Uterus (tissue), 3 donors: ENCODE measurements at regions not wholly inside any gene's neighbourhood (a gene's known extent, or its start where the extent isn't known, plus 50 kb on each side); places are given as distances from the start of the nearest gene placed in this dataset.
A peak's percentile ranks its signal among the peaks of the same experiment; 100 is the strongest.

Experiments
- DNase-seq, 2 donors: peaks; one replicate each; pipeline ENCODE4 v3.0.0-alpha.2; 2019 to 2020
- H3K27ac ChIP-seq, 2 donors: fragments of 200-600 bp; sonication (generic); 1 replicate in 1 of 2; 2 replicates in 1 of 2; pipeline ENCODE4 v1.5.1; 2016 to 2018
- H3K27me3 ChIP-seq, 2 donors: fragments of 200-600 bp; sonication (generic); one replicate each; pipeline ENCODE4 v1.5.1; 2018 to 2019; ENCODE audit warnings: control low read depth in 1 of 2
- H3K36me3 ChIP-seq, 2 donors: fragments of 200-600 bp; sonication (generic); one replicate each; pipeline ENCODE4 v1.5.1; 2019; ENCODE audit warnings: control low read depth in 1 of 2
- H3K4me1 ChIP-seq, 2 donors: fragments of 200-600 bp; sonication (generic); one replicate each; pipeline ENCODE4 v1.5.1; 2018 to 2019; ENCODE audit warnings: control low read depth in 1 of 2
- H3K4me3 ChIP-seq, 2 donors: fragments of 200-600 bp; sonication (generic); 1 replicate in 1 of 2; 2 replicates in 1 of 2; pipeline ENCODE4 v1.5.1; 2018 to 2019; ENCODE audit warnings: mild to moderate bottlenecking in 1 of 2
- H3K9me3 ChIP-seq, 2 donors: fragments of 200-600 bp; sonication (generic); one replicate each; pipeline ENCODE4 v1.5.1; 2019; ENCODE audit warnings: control low read depth in 1 of 2
- POLR2A ChIP-seq, 2 donors: fragments of 450-650 bp; IDR thresholded peaks; one replicate each; pipeline ENCODE4 v1.6.1; 2016; ENCODE audit warnings: antibody characterized with exemption in 2 of 2, mild to moderate bottlenecking in 1 of 2, moderate library complexity in 1 of 2
- intact Hi-C: fragments of 100-400 bp; cut with DNase I; formaldehyde crosslinking; loops from one replicate; pipeline ENCODE4 v1.15.1; 2023; ENCODE audit warnings: low total_unique reads
- TF ChIP-seq, protein P1 (sequence below), 4 experiments: fragments of 200-600 bp in 2 of 4; fragments of 450-650 bp in 2 of 4; sonication (generic) in 2 of 4; IDR thresholded peaks; one replicate each; pipeline ENCODE4 v1.5.1; 2016 to 2019; ENCODE audit warnings: antibody characterized with exemption in 4 of 4, mild to moderate bottlenecking in 2 of 4, moderate library complexity in 1 of 4
- donor health status: DM: yes; HTN: yes; CAD: no.

DNA sequence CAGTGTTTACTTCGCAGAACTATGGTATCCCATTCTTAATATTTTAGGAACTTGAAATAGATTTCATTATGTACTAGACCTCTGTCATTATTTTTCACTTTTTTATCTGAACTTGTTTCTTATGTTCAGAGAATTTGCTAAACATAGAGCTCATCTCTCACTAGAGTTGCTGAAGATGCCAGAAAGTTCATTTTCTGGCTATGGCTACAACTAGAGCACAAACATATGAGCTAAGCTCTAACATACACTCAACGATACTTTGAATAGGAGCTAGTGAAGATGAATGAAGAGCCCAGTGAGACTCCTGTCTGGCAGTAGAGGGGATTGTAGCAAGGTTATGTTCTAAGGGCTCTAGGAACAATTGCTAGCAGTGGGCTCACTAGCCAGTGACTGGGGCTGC lies 582.2 kb downstream of the KIF4B start:
- TF ChIP-seq POLR2A (IDR thresholded peaks at IDR 0.05): no peak
- TF ChIP-seq, protein P1, sequence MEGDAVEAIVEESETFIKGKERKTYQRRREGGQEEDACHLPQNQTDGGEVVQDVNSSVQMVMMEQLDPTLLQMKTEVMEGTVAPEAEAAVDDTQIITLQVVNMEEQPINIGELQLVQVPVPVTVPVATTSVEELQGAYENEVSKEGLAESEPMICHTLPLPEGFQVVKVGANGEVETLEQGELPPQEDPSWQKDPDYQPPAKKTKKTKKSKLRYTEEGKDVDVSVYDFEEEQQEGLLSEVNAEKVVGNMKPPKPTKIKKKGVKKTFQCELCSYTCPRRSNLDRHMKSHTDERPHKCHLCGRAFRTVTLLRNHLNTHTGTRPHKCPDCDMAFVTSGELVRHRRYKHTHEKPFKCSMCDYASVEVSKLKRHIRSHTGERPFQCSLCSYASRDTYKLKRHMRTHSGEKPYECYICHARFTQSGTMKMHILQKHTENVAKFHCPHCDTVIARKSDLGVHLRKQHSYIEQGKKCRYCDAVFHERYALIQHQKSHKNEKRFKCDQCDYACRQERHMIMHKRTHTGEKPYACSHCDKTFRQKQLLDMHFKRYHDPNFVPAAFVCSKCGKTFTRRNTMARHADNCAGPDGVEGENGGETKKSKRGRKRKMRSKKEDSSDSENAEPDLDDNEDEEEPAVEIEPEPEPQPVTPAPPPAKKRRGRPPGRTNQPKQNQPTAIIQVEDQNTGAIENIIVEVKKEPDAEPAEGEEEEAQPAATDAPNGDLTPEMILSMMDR (IDR thresholded peaks at IDR 0.05): no peak
- no peak for DNase-seq
- intact Hi-C loops: no loop called here
- no peaks in the 10 kb centered on the region for H3K36me3 ChIP-seq
- no peaks in the 10 kb centered on the region for H3K4me1 ChIP-seq
- H3K27me3 ChIP-seq: no peaks in the 10 kb centered on the region
- no peak overlapping the region for H3K4me3 ChIP-seq
- H3K27ac ChIP-seq: no peak overlapping the region
- H3K9me3 ChIP-seq: no peaks in the 10 kb centered on the region

GRCh38 chr5:155598552-155598951 lies 585.0 kb downstream of the KIF4B start:
- no peak for DNase-seq
- TF ChIP-seq POLR2A (IDR thresholded peaks at IDR 0.05): no peak

DNA sequence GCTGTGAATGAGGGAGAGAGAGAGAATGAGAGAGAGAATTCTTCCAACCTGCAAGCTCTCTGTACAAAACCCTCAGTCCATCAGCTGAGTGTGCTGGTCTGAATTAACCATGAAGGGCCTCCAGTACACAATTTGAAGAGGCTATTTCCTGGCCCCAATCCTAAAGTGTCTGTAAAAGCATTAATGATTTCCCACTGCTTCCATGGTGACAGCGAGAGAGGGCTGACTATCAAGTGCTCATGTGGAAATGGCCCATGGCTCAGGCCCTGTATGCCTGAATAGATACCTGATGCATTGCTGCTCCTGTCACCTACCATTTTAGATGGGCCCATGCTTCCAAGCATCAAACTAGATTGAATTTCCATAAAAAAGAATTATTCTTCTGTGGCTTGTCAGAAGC lies 592.4 kb downstream of the KIF4B start:
- Histone ChIP-seq H3K4me3 (no peak overlapping the region), H3K27ac (no peak overlapping the region), H3K9me3 (no peaks in the 10 kb centered on the region), H3K27me3 (no peaks in the 10 kb centered on the region), H3K4me1 (no peaks in the 10 kb centered on the region), H3K36me3 (no peaks in the 10 kb centered on the region)
- TF ChIP-seq POLR2A (IDR thresholded peaks at IDR 0.05): no peak
- TF ChIP-seq, protein P1 (IDR thresholded peaks at IDR 0.05): no peak
- DNase-seq: no peak
- intact Hi-C loops: no loop called here

More at GRCh38 chr5:155598552-155598951, 585.0 kb downstream of the KIF4B start:
- Histone ChIP-seq H3K4me3 (no peak overlapping the region), H3K27ac (no peak overlapping the region), H3K27me3 (no peaks in the 10 kb centered on the region), H3K9me3 (no peaks in the 10 kb centered on the region), H3K36me3 (no peaks in the 10 kb centered on the region), H3K4me1 (no peaks in the 10 kb centered on the region)
- intact Hi-C loops: no loop called here

DNA sequence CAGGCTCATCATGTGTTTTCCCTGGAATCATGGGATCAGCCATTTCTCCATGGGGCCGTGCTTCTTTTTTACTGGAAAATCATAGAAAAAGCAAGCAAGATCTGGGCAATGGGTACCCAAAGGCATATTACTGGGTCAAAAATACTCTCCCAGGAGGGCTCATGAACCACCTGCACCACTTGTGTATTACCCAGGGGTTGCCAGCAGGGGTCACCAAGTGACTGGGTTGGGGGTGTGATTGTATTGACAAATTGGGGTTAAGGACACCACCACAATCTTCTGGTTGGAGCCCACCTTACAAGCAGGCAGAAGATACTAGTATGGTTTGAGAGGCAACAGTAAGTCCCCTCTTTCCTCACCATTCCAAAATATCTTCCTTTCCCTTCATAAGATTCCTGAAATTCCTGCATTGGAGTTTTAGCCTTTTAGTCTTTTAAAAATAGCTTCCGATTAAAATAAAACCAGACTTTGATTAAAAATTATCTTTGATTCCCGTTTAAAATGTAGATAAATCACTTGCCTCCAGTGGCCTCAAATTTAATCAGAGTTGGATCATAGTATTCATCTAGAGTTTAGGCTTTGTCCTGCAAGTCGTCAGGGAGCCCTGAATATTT lies 603.3 kb downstream of the KIF4B start:
- Histone ChIP-seq H3K27me3 (no peaks in the 10 kb centered on the region), H3K9me3 (no peaks in the 10 kb centered on the region), H3K27ac (no peak overlapping the region), H3K4me3 (no peak overlapping the region), H3K4me1 (no peaks in the 10 kb centered on the region), H3K36me3 (no peaks in the 10 kb centered on the region)
- no peak for TF ChIP-seq POLR2A (IDR thresholded peaks at IDR 0.05)
- TF ChIP-seq, protein P1 (IDR thresholded peaks at IDR 0.05): peak in 1 of 4 experiments; percentile 11
- DNase-seq: no peak
- intact Hi-C loops: no loop called here

DNA sequence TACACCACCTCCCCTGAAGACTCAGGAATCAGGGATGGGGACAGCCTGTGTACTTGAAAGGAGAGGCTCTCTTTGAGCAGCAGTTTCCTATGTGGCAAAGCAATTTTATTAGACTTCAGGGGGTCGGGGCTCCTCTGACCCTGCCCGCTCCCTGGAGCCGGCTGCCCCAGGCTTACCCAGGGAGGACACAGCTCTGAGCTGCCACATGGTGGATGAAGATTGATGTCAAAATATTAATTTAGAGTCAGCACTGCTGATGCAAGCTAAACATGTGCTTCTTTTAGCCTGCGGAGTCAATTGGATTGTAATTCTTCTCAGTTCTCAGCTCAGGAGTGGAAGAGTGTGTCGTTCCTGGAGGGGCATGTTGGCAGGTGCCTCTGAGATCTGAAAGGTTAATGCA lies 606.1 kb downstream of the KIF4B start:
- no peaks in the 10 kb centered on the region for H3K4me1 ChIP-seq
- no peak overlapping the region for H3K4me3 ChIP-seq
- H3K9me3 ChIP-seq: no peaks in the 10 kb centered on the region
- no peaks in the 10 kb centered on the region for H3K27me3 ChIP-seq
- no peak for DNase-seq
- H3K36me3 ChIP-seq: no peaks in the 10 kb centered on the region
- no peak overlapping the region for H3K27ac ChIP-seq
- TF ChIP-seq, protein P1 (IDR thresholded peaks at IDR 0.05): no peak
- no peak for TF ChIP-seq POLR2A (IDR thresholded peaks at IDR 0.05)
- intact Hi-C loops: no loop called here
